HG03565 (cell line): ENCODE measurements at regions not wholly inside any gene's neighbourhood (a gene's known extent, or its start where the extent isn't known, plus 50 kb on each side); places are given as distances from the start of the nearest gene placed in this dataset.
A peak's percentile ranks its signal among the peaks of the same experiment; 100 is the strongest.

Experiments
- ATAC-seq: cut with Tn5 transposase; IDR thresholded peaks from one replicate; pipeline ENCODE4 v1.9.1; 2021; ENCODE audit warnings: mild to moderate bottlenecking, moderate library complexity; ENCODE audit not compliant: unreplicated experiment

- no peak for ATAC-seq
Measured at GRCh38 chr1:209291715-209292114, 291.8 kb upstream of the CAMK1G start.

DNA sequence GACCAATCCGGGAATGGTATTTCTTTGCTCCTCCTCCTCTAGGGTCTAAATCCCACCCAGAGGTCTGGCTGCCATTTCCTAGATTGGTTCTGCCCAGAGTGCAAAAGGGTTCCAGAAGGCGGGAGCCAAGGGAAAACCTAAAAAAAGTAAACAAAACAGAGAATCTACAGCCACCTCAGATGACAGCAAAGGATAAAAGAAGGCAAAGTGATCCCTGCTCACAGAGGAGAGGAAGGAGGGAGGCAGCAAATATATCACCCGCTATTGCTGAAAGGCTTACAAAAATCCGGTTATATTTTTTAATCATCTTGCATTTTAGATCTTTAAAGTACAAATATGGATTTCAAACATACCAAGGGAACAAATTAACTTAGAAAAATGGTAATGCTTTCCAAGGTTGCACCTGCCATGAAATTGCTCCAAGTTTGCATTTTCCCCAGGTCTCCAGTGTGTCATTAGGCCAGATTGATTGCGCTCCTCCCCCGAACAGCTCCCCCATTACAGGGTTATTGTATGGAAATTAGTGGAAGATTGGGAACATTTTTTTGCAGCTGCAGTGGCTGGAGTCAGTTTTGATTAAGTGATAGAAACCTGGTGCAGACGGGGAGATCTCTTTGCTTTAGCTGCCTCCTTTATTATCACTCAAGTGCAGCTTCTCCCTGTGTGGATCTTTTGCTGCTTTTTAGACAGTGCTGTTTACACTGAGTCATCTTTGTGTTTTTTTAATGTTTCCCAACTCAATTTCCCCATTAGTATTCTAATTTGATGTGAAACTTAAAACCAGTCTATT is 280.5 kb upstream of the CAMK1G start:
- ATAC-seq: no peak

DNA sequence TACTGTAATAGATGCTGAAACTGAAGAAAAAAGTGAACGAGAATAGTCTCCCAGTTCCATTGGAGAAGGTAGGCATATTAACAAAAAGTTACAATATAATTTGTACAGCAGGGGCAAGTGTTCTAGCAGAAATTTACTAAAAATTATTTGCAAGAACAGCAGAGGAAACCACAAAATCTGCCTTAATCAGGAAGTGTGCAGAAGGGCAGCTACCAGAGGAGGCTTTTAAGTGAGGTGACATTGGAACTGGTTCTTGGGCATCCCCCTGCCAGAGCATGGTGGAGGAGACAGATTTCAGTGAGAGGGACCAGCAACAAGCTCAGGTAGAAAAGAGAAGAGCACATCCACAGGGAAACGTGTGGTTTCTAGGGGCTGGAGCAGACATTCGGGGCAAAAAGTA is 279.3 kb upstream of the CAMK1G start:
- ATAC-seq: no peak

GRCh38 chr1:209305221-209305954 is 278.1 kb upstream of the CAMK1G start:
- no peak for ATAC-seq

DNA sequence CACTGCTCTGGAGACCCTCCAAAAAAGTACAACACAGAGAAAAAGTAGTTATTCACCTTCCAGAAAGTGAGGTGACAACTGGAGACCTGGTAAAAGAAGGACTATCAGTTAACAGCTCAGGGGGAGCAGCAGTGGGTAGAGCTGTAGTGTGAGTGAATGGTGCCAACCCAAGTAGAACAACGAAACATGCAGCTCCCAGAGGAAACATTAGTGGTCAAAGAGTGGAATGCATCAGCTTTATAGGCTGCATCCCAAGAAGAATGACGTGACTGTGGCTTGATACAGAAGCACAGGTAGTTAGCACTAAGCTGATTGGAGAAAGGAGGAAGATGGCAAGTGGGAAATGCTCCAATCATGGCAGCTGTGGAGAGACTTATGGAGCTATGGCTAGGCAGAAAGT is 275.7 kb upstream of the CAMK1G start:
- no peak for ATAC-seq

GRCh38 chr1:209309198-209309597 is 274.3 kb upstream of the CAMK1G start:
- no peak for ATAC-seq

DNA sequence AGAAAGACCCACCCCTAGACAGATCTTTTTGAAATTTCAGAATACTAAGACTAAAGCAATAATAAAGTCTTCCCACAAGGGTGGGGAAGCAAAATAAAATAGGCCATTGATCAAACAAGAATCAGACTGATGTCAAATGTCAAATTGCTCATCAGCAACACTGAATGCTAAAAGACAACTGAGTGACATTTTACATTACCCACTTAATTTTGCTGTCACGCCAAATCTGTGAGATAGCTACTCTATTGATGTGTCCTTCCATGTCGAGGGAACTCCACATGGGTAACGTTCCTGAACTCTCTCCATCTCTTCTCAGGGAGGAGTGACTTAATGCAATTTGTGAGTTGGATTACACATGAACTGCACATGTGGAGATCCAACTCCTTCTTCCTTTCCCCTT is 271.7 kb upstream of the CAMK1G start:
- no peak for ATAC-seq

DNA sequence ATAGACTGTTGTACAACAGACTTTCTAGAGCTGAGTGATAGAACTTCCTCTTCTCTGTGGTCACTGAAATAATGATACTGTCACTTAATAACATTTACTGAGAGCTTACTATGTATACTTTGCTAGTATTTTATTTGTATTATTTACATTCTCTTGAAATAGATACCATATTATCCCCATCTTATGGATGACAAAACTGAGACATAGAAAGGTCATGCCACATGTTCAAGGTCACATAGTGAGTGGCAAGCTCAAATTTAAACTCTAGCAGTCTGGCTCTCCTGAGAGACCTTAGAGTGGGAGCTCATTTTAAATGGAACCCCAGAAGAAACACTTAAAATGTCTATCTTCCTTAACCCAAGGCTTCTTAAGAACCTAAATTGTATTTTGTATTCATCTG is 266.6 kb upstream of the CAMK1G start:
- no peak for ATAC-seq

DNA sequence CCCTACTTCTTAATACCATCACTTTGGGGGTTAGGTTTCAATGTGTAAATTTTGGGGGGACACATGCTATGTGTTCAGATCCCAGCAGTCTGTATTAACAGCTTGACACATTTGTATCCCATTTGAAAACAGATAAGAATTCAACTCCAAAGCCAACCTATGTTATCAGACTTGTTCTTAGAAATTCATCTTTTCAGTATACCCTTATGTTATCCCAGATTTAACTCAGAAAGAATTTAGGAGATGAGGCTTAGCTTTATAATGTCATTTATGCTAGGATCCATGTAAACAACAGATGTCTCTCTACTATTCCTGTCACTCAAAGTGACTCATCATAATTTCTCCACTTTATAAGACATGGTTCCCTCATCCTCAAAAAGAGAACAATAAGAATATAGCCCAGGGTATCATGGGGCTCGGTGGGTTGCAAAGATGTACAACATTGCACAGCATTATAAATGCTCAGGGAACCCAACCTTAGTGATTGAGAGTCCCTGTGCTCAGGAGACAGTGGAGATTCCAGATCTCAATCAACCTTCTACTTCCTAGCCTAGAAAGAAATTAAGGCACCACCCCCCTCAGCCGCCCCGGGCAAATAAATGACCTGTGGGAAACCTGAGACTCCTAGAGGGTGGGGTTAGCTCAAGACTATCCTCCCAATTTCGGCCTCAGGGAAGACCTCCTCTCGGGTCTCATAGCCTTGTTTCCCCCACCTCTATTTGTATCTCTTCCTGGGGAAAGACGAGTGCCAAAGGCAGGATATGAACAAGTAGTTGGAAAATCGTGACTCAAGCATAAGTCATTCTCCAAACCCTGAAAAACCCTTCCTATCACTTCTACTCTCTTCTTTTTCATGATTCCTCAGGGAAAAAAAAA is 265.1 kb upstream of the CAMK1G start:
- ATAC-seq: no peak

- no peak for ATAC-seq
Measured at GRCh38 chr1:209319057-209319432, 264.5 kb upstream of the CAMK1G start.

DNA sequence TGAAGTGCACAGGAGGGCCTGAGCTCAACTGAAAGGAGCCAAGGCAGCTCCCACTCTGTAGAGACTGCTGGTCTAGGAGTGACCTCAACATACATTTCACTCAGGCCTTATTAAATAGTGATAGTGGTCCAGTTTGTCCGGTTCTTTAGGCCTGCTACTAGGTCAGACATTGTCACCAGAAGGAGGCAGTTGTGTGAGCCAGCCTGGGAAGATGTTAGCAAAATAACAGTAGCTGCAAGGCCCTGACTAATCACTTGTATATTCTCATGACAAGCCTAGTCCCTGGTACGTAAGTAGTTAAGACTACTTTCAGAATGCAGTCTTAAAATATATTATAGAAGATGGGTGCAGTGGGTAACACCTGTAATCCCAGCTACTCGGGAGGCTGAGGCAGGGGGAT is 264.0 kb upstream of the CAMK1G start:
- ATAC-seq: no peak

DNA sequence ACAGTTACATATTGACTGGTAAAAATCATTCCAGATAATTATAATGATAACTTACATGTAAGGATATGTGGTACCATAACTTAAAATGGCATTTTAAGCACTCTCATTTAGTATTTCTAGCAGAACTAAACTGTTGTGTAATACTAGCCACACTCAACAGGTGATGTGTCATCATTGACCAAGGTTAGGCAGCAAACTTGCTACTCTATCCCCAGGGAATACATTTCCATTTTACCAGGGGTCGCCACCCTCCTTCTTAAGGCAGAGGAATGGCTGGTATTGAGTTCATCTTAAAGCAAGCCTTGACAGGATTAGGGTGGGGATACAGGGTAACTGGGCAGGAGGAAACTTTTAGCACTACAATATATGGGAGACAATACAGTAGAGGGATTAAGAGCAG is 259.8 kb upstream of the CAMK1G start:
- ATAC-seq: no peak

- ATAC-seq: no peak
Measured at GRCh38 chr1:209324901-209325871, 258.3 kb upstream of the CAMK1G start.

DNA sequence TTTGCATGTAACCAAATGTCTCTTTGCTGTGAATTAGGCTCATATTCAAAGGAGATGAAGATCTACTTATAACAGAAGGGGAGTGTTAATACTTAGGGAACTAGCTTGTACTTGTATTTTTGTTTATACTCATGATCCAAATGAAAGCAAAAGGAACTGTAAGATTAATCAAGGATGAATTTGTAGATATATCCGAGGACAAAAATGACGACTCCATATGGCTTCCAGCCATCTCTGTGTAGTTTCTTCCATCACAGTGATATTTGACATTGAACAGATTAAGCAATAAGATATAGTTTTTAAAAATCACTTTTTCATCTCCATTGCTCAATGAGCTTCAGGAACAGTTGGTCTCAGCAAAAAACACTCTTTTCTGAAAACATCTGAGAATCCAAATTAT is 257.4 kb upstream of the CAMK1G start:
- ATAC-seq: no peak

DNA sequence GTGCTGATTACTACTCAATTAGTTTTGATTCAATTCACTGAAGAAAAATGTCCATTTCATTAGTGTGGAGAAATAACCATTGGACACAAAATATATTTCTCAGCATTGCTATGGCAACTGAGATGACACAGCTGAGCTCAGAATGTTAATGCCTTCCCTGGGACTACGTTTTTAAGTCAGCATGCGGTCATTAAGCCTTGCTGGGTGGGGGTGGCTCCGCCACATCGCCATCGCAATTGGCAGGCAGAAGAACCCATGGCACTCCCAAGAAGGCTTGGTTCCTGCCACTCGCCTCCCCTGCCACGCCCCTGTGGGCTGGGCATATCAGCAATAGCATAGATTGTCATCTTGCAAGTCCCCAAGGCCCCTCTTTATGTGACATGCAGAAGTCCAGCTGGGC is 256.7 kb upstream of the CAMK1G start:
- no peak for ATAC-seq

GRCh38 chr1:209328196-209328595 is 255.3 kb upstream of the CAMK1G start:
- no peak for ATAC-seq

GRCh38 chr1:209335178-209335577 is 248.3 kb upstream of the CAMK1G start:
- peak; percentile 90 for ATAC-seq

GRCh38 chr1:209341146-209341545 is 242.4 kb upstream of the CAMK1G start:
- no peak for ATAC-seq

DNA sequence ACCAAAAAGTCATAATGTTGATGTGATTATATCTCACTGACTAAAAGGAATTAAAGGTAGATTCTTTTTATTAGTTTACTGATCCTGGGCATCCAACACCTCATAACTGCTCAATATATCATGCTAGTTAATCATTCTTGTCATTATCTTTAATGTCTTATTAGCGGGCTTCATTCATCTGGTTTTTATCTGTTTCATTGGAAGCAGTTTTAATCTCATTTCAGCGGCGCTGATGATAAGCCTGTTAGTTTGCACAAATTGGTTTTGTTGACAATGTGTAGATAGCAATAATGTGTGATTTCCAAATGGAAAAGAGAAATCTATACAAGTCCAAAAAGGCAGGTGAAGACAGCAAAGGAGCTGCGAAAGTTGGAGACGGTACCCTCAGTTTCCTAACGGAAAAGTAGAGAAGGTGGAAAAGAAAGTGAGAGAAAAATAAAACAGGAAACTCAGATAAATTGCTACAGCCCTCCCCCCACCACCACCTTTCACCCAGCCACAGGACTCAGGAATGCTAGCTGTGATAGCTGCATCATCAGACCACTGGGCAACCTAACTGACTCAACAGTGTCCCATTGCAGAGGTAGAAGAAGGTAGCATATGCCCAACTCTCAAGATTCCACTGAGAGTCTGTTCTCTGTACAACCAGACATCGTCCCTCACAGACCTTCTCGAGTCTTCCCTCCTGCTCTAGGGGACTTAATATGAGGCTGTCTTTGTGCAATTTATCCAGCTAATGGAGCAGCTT is 241.7 kb upstream of the CAMK1G start:
- no peak for ATAC-seq
